ENCODE measurements at regions not wholly inside any gene's neighbourhood (a gene's known extent, or its start where the extent isn't known, plus 50 kb on each side); places are given as distances from the start of the nearest gene placed in this dataset.

DNA sequence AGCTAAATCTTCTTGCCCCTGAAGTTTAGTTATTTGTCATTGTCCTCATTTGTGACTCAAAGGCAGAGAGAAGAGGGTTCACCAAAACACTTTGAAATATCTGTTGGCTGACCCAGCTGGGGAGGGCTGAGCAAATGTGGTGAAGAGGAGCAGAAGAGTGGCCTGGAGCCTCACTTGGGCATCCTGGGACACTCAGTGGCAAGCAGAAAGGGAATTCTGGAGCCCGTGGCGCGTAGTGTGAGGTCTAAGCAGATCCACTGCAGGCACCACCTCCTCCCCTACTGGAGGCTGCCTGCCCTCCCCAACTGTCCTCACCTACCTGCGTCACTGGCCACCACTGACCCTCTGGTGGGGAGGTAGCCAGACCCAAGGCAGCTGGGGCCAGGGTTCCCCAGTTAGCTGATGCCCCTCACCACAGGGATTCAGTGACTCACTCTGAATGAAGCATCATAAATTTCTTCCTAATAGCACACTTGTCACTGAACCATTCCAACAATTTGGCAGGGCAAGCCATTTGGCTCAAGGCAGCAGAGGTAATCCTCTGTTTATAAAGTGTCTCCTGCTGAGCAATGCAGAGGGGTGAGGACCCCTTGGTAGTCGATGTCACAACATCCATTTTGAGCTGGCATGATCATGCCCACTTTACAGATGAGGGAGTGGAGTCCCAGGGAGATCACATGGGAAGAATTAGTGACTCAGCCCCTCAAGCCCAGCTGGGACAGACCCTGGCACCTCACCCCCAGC lies 80.3 kb downstream of the NENF start:
- TF ChIP-seq YY1 (IDR thresholded peaks at IDR 0.05; ENCODE audit: insufficient read depth, insufficient read length) (no peak), SUZ12 (IDR thresholded peaks at IDR 0.05; ENCODE audit: extremely low read depth, insufficient read depth, insufficient read length) (no peak)
